ENCODE measurements at regions not wholly inside any gene's neighbourhood (a gene's known extent, or its start where the extent isn't known, plus 50 kb on each side); places are given as distances from the start of the nearest gene placed in this dataset.

GRCh38 chr10:107585630-107586029 is 421.1 kb upstream of the SORCS1 start:
- Histone ChIP-seq H3K9me3 (ENCODE audit: control insufficient read depth in 2 of 2, insufficient read depth in 1 of 2, low read depth in 1 of 2, low read length in 1 of 2) (peaks cover 4% of the 10 kb centered on the region in 2 donors), H3K27ac (ENCODE audit: low read depth in 2 of 2, low read length in 1 of 2) (no peak overlapping the region), H3K4me1 (ENCODE audit: control insufficient read depth in 2 of 2, insufficient read depth in 2 of 2, low read length in 1 of 2) (no peaks in the 10 kb centered on the region), H3K36me3 (ENCODE audit: control insufficient read depth in 2 of 2, insufficient read depth in 2 of 2, low read length in 1 of 2) (no peaks in the 10 kb centered on the region), H3K27me3 (ENCODE audit: control insufficient read depth in 1 of 2, insufficient read depth in 2 of 2, low read length in 2 of 2) (no peaks in the 10 kb centered on the region), H3K4me3 (ENCODE audit: low read depth in 1 of 2, low read length in 2 of 2) (no peak overlapping the region)
- WGBS, 2 donors: 91 to 97% methylated on average over 3 of the region's 3 CpGs

- Histone ChIP-seq H3K4me1 (ENCODE audit: control insufficient read depth in 2 of 2, insufficient read depth in 2 of 2, low read length in 1 of 2) (no peaks in the 10 kb centered on the region), H3K4me3 (ENCODE audit: low read depth in 1 of 2, low read length in 2 of 2) (no peak overlapping the region), H3K9me3 (ENCODE audit: control insufficient read depth in 2 of 2, insufficient read depth in 1 of 2, low read depth in 1 of 2, low read length in 1 of 2) (peaks cover 4% of the 10 kb centered on the region in 2 donors), H3K36me3 (ENCODE audit: control insufficient read depth in 2 of 2, insufficient read depth in 2 of 2, low read length in 1 of 2) (no peaks in the 10 kb centered on the region), H3K27ac (ENCODE audit: low read depth in 2 of 2, low read length in 1 of 2) (no peak overlapping the region), H3K27me3 (ENCODE audit: control insufficient read depth in 1 of 2, insufficient read depth in 2 of 2, low read length in 2 of 2) (no peaks in the 10 kb centered on the region)
These were observed 419.5 kb upstream of the SORCS1 start for GRCh38 chr10:107583974-107584373.

GRCh38 chr10:107579970-107580369 is 415.5 kb upstream of the SORCS1 start:
- Histone ChIP-seq H3K9me3 (ENCODE audit: control insufficient read depth in 2 of 2, insufficient read depth in 1 of 2, low read depth in 1 of 2, low read length in 1 of 2) (no peaks in the 10 kb centered on the region), H3K27ac (ENCODE audit: low read depth in 2 of 2, low read length in 1 of 2) (no peak overlapping the region), H3K4me3 (ENCODE audit: low read depth in 1 of 2, low read length in 2 of 2) (no peak overlapping the region), H3K36me3 (ENCODE audit: control insufficient read depth in 2 of 2, insufficient read depth in 2 of 2, low read length in 1 of 2) (no peaks in the 10 kb centered on the region), H3K4me1 (ENCODE audit: control insufficient read depth in 2 of 2, insufficient read depth in 2 of 2, low read length in 1 of 2) (no peaks in the 10 kb centered on the region), H3K27me3 (ENCODE audit: control insufficient read depth in 1 of 2, insufficient read depth in 2 of 2, low read length in 2 of 2) (no peaks in the 10 kb centered on the region)
- 68 to 70% methylated on average over 2 of the region's 2 CpGs for WGBS, 2 donors

GRCh38 chr10:107577221-107577620 is 412.7 kb upstream of the SORCS1 start:
- 42 to 80% methylated on average over 2 of the region's 2 CpGs for WGBS, 2 donors
- Histone ChIP-seq H3K36me3 (ENCODE audit: control insufficient read depth in 2 of 2, insufficient read depth in 2 of 2, low read length in 1 of 2) (no peaks in the 10 kb centered on the region), H3K27me3 (ENCODE audit: control insufficient read depth in 1 of 2, insufficient read depth in 2 of 2, low read length in 2 of 2) (no peaks in the 10 kb centered on the region), H3K4me3 (ENCODE audit: low read depth in 1 of 2, low read length in 2 of 2) (no peak overlapping the region), H3K27ac (ENCODE audit: low read depth in 2 of 2, low read length in 1 of 2) (no peak overlapping the region), H3K9me3 (ENCODE audit: control insufficient read depth in 2 of 2, insufficient read depth in 1 of 2, low read depth in 1 of 2, low read length in 1 of 2) (no peaks in the 10 kb centered on the region), H3K4me1 (ENCODE audit: control insufficient read depth in 2 of 2, insufficient read depth in 2 of 2, low read length in 1 of 2) (no peaks in the 10 kb centered on the region)

- Histone ChIP-seq H3K9me3 (ENCODE audit: control insufficient read depth in 2 of 2, insufficient read depth in 1 of 2, low read depth in 1 of 2, low read length in 1 of 2) (no peaks in the 10 kb centered on the region), H3K4me3 (ENCODE audit: low read depth in 1 of 2, low read length in 2 of 2) (no peak overlapping the region), H3K4me1 (ENCODE audit: control insufficient read depth in 2 of 2, insufficient read depth in 2 of 2, low read length in 1 of 2) (no peaks in the 10 kb centered on the region), H3K27ac (ENCODE audit: low read depth in 2 of 2, low read length in 1 of 2) (no peak overlapping the region), H3K27me3 (ENCODE audit: control insufficient read depth in 1 of 2, insufficient read depth in 2 of 2, low read length in 2 of 2) (no peaks in the 10 kb centered on the region), H3K36me3 (ENCODE audit: control insufficient read depth in 2 of 2, insufficient read depth in 2 of 2, low read length in 1 of 2) (no peaks in the 10 kb centered on the region)
- WGBS, 2 donors: 37 to 45% methylated on average over 2 of the region's 2 CpGs
These were observed 412.2 kb upstream of the SORCS1 start for GRCh38 chr10:107576746-107577145.

GRCh38 chr10:107565014-107565413 is 400.5 kb upstream of the SORCS1 start:
- Histone ChIP-seq H3K36me3 (ENCODE audit: control insufficient read depth in 2 of 2, insufficient read depth in 2 of 2, low read length in 1 of 2) (no peaks in the 10 kb centered on the region), H3K4me1 (ENCODE audit: control insufficient read depth in 2 of 2, insufficient read depth in 2 of 2, low read length in 1 of 2) (no peaks in the 10 kb centered on the region), H3K27me3 (ENCODE audit: control insufficient read depth in 1 of 2, insufficient read depth in 2 of 2, low read length in 2 of 2) (no peaks in the 10 kb centered on the region), H3K27ac (ENCODE audit: low read depth in 2 of 2, low read length in 1 of 2) (no peak overlapping the region), H3K9me3 (ENCODE audit: control insufficient read depth in 2 of 2, insufficient read depth in 1 of 2, low read depth in 1 of 2, low read length in 1 of 2) (peaks cover 0 to 7% of the 10 kb centered on the region in 2 donors), H3K4me3 (ENCODE audit: low read depth in 1 of 2, low read length in 2 of 2) (no peak overlapping the region)

- Histone ChIP-seq H3K36me3 (ENCODE audit: control insufficient read depth in 2 of 2, insufficient read depth in 2 of 2, low read length in 1 of 2) (no peaks in the 10 kb centered on the region), H3K27ac (ENCODE audit: low read depth in 2 of 2, low read length in 1 of 2) (no peak overlapping the region), H3K9me3 (ENCODE audit: control insufficient read depth in 2 of 2, insufficient read depth in 1 of 2, low read depth in 1 of 2, low read length in 1 of 2) (no peaks in the 10 kb centered on the region), H3K4me3 (ENCODE audit: low read depth in 1 of 2, low read length in 2 of 2) (no peak overlapping the region), H3K27me3 (ENCODE audit: control insufficient read depth in 1 of 2, insufficient read depth in 2 of 2, low read length in 2 of 2) (no peaks in the 10 kb centered on the region), H3K4me1 (ENCODE audit: control insufficient read depth in 2 of 2, insufficient read depth in 2 of 2, low read length in 1 of 2) (no peaks in the 10 kb centered on the region)
These were observed 396.7 kb upstream of the SORCS1 start for GRCh38 chr10:107561136-107561650.

- no peaks in the 10 kb centered on the region for H3K27me3 ChIP-seq (ENCODE audit: control insufficient read depth in 1 of 2, insufficient read depth in 2 of 2, low read length in 2 of 2)
- no peak overlapping the region for H3K27ac ChIP-seq (ENCODE audit: low read depth in 2 of 2, low read length in 1 of 2)
- no peaks in the 10 kb centered on the region for H3K9me3 ChIP-seq (ENCODE audit: control insufficient read depth in 2 of 2, insufficient read depth in 1 of 2, low read depth in 1 of 2, low read length in 1 of 2)
- H3K4me3 ChIP-seq (ENCODE audit: low read depth in 1 of 2, low read length in 2 of 2): no peak overlapping the region
- no peaks in the 10 kb centered on the region for H3K36me3 ChIP-seq (ENCODE audit: control insufficient read depth in 2 of 2, insufficient read depth in 2 of 2, low read length in 1 of 2)
- H3K4me1 ChIP-seq (ENCODE audit: control insufficient read depth in 2 of 2, insufficient read depth in 2 of 2, low read length in 1 of 2): no peaks in the 10 kb centered on the region
- WGBS, 2 donors: 68 to 74% methylated on average over 4 of the region's 4 CpGs
These were observed 393.4 kb upstream of the SORCS1 start for GRCh38 chr10:107557916-107558315.

GRCh38 chr10:107554333-107554732 is 389.8 kb upstream of the SORCS1 start:
- H3K27ac ChIP-seq (ENCODE audit: low read depth in 2 of 2, low read length in 1 of 2): no peak overlapping the region
- H3K4me1 ChIP-seq (ENCODE audit: control insufficient read depth in 2 of 2, insufficient read depth in 2 of 2, low read length in 1 of 2): no peaks in the 10 kb centered on the region
- no peaks in the 10 kb centered on the region for H3K9me3 ChIP-seq (ENCODE audit: control insufficient read depth in 2 of 2, insufficient read depth in 1 of 2, low read depth in 1 of 2, low read length in 1 of 2)
- no peaks in the 10 kb centered on the region for H3K27me3 ChIP-seq (ENCODE audit: control insufficient read depth in 1 of 2, insufficient read depth in 2 of 2, low read length in 2 of 2)
- H3K36me3 ChIP-seq (ENCODE audit: control insufficient read depth in 2 of 2, insufficient read depth in 2 of 2, low read length in 1 of 2): no peaks in the 10 kb centered on the region
- WGBS, 2 donors: 43 to 54% methylated on average over 1 of the region's 1 CpG
- H3K4me3 ChIP-seq (ENCODE audit: low read depth in 1 of 2, low read length in 2 of 2): no peak overlapping the region

- Histone ChIP-seq H3K9me3 (ENCODE audit: control insufficient read depth in 2 of 2, insufficient read depth in 1 of 2, low read depth in 1 of 2, low read length in 1 of 2) (no peaks in the 10 kb centered on the region), H3K4me3 (ENCODE audit: low read depth in 1 of 2, low read length in 2 of 2) (no peak overlapping the region), H3K27me3 (ENCODE audit: control insufficient read depth in 1 of 2, insufficient read depth in 2 of 2, low read length in 2 of 2) (no peaks in the 10 kb centered on the region), H3K27ac (ENCODE audit: low read depth in 2 of 2, low read length in 1 of 2) (no peak overlapping the region), H3K4me1 (ENCODE audit: control insufficient read depth in 2 of 2, insufficient read depth in 2 of 2, low read length in 1 of 2) (no peaks in the 10 kb centered on the region), H3K36me3 (ENCODE audit: control insufficient read depth in 2 of 2, insufficient read depth in 2 of 2, low read length in 1 of 2) (no peaks in the 10 kb centered on the region)
- 11 to 14% methylated on average over 1 of the region's 1 CpG for WGBS, 2 donors
These were observed 389.0 kb upstream of the SORCS1 start for GRCh38 chr10:107553470-107553869.
